WTC11 (cell line): ENCODE measurements at regions not wholly inside any gene's neighbourhood (a gene's known extent, or its start where the extent isn't known, plus 50 kb on each side); places are given as distances from the start of the nearest gene placed in this dataset.

Experiments
- ATAC-seq: fragments of 200-7000 bp; cut with Tn5 transposase; 2 replicates; pipeline ENCODE4 v1.10.0; 2021; ENCODE audit warnings: mild to moderate bottlenecking, moderate library complexity
- CTCF ChIA-PET: fragments of 300-600 bp; sonication (Branson Sonifier 250); formaldehyde crosslinking; loops from one replicate; lab custom pipeline; 2021; ENCODE audit warnings: antibody characterized with exemption; lab: Charles Lee
- POLR2A ChIA-PET: fragments of 350-600 bp; sonication (Branson Sonifier 250); formaldehyde crosslinking; loops from one replicate; lab custom pipeline; 2021; ENCODE audit warnings: antibody characterized with exemption; lab: Charles Lee
- DNase-seq: peaks from one replicate; pipeline ENCODE4 v3.0.0; 2021; ENCODE audit warnings: low spot score
- H3K27ac Mint-ChIP-seq: 2 replicates; pipeline ENCODE4 v1.8.0; 2021; ENCODE audit warnings: mixed read lengths
- H3K27me3 Mint-ChIP-seq: 2 replicates; pipeline ENCODE4 v1.8.0; 2021; ENCODE audit warnings: low read depth, mild to moderate bottlenecking, moderate library complexity, mixed read lengths
- H3K36me3 Mint-ChIP-seq: 2 replicates; pipeline ENCODE4 v1.8.0; 2021; ENCODE audit warnings: mixed read lengths
- H3K4me1 Mint-ChIP-seq: 2 replicates; pipeline ENCODE4 v1.8.0; 2022; ENCODE audit warnings: mixed read lengths
- H3K4me3 Mint-ChIP-seq: 2 replicates; pipeline ENCODE4 v1.8.0; 2021; ENCODE audit warnings: mild to moderate bottlenecking, moderate library complexity, mixed read lengths
- H3K9me3 Mint-ChIP-seq: 2 replicates; pipeline ENCODE4 v1.8.0; 2021; ENCODE audit warnings: mixed read lengths
- ARID4B ChIP-seq: sonication (generic); formaldehyde crosslinking; IDR thresholded peaks from 2 replicates; pipeline ENCODE4 v1.8.0; 2023; ENCODE audit warnings: missing genetic modification reagents, mild to moderate bottlenecking, borderline replicate concordance
- CBFB ChIP-seq: sonication (generic); formaldehyde crosslinking; IDR thresholded peaks from 2 replicates; pipeline ENCODE4 v1.8.1; 2022; ENCODE audit warnings: mild to moderate bottlenecking, low read depth, missing genetic modification reagents
- CDX4 ChIP-seq: fragments of 250-450 bp; sonication (Bioruptor Pico); IDR thresholded peaks from 2 replicates; pipeline ENCODE4 v1.9.0; 2021; ENCODE audit warnings: moderate library complexity, mild to moderate bottlenecking, inconsistent platforms, borderline replicate concordance
- ESRRA ChIP-seq: sonication (generic); formaldehyde crosslinking; IDR thresholded peaks from 2 replicates; pipeline ENCODE4 v1.8.1; 2022; ENCODE audit warnings: mild to moderate bottlenecking, missing genetic modification reagents, borderline replicate concordance
- FOXJ3 ChIP-seq: sonication (generic); formaldehyde crosslinking; IDR thresholded peaks from 2 replicates; pipeline ENCODE4 v1.9.0; 2021; ENCODE audit warnings: missing genetic modification reagents, mild to moderate bottlenecking, borderline replicate concordance
- HMGA2 ChIP-seq: fragments of 250-450 bp; sonication (Bioruptor Pico); IDR thresholded peaks from 2 replicates; pipeline ENCODE4 v1.4.0; 2021; ENCODE audit warnings: mild to moderate bottlenecking, moderate library complexity
- NFYB ChIP-seq: sonication (generic); formaldehyde crosslinking; conservative IDR thresholded peaks from 2 replicates; pipeline ENCODE4 v1.8.0; 2022; ENCODE audit warnings: low read depth, missing genetic modification reagents
- RELA ChIP-seq: sonication (generic); formaldehyde crosslinking; IDR thresholded peaks from 2 replicates; pipeline ENCODE4 v1.8.1; 2022; ENCODE audit warnings: missing genetic modification reagents, mild to moderate bottlenecking, borderline replicate concordance
- SOX15 ChIP-seq: fragments of 250-450 bp; sonication (Bioruptor Pico); IDR thresholded peaks from 2 replicates; pipeline ENCODE4 v1.9.0; 2021; ENCODE audit warnings: mild to moderate bottlenecking
- SP1 ChIP-seq: sonication (generic); formaldehyde crosslinking; conservative IDR thresholded peaks from 2 replicates; pipeline ENCODE4 v1.8.1; 2022; ENCODE audit warnings: missing genetic modification reagents
- ZNF396 ChIP-seq: fragments of 250-450 bp; sonication (Bioruptor Pico); IDR thresholded peaks from 2 replicates; pipeline ENCODE4 v1.8.0; 2021; ENCODE audit warnings: mild to moderate bottlenecking, moderate library complexity, borderline replicate concordance
- ZNF671 ChIP-seq: fragments of 250-450 bp; sonication (Bioruptor Pico); IDR thresholded peaks from 2 replicates; pipeline ENCODE4 v1.8.0; 2021; ENCODE audit warnings: mild to moderate bottlenecking
- TF ChIP-seq, protein P1 (sequence below): sonication (generic); formaldehyde crosslinking; IDR thresholded peaks from 2 replicates; pipeline ENCODE4 v1.8.1; 2023; ENCODE audit warnings: mild to moderate bottlenecking, missing genetic modification reagents, moderate library complexity
- TF ChIP-seq, protein P2 (sequence below): sonication (generic); formaldehyde crosslinking; IDR thresholded peaks from 2 replicates; pipeline ENCODE4 v1.8.1; 2023; ENCODE audit warnings: mild to moderate bottlenecking, missing genetic modification reagents
- TF ChIP-seq, protein P3 (sequence below): fragments of 200-600 bp; IDR thresholded peaks from 2 replicates; pipeline ENCODE4 v1.8.0; 2022; ENCODE audit warnings: antibody characterized with exemption

GRCh38 chr2:143955401-143956065 is 564.4 kb downstream of the ZEB2 start (continued):
- no peak for TF ChIP-seq ARID4B (CRISPR knock-in tag)

DNA sequence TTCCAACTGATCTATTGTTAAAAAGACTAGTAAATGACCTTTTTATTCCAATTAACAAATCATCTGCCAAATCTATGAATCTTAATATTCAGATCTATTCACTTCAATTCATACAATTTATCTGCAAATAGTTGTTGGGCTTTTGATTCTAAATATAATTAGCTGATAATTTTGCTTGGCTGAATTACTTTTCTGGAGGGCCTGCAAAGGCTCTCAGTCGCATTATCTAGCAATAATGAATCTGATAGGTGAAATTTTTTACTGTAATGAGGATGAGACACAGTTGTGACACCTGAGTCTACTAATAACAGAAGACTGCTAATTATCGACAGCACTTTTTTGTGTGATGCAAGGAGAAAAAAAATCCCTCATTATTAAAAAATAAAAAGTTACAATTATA is 565.1 kb downstream of the ZEB2 start:
- TF ChIP-seq ZNF671 (CRISPR knock-in tag) (no peak), SOX15 (CRISPR knock-in tag) (no peak), CDX4 (CRISPR knock-in tag) (no peak), FOXJ3 (CRISPR knock-in tag) (no peak), ZNF396 (CRISPR knock-in tag) (no peak), CBFB (CRISPR knock-in tag) (no peak), NFYB (CRISPR knock-in tag) (no peak), ESRRA (CRISPR knock-in tag) (no peak)
- TF ChIP-seq, protein P1, sequence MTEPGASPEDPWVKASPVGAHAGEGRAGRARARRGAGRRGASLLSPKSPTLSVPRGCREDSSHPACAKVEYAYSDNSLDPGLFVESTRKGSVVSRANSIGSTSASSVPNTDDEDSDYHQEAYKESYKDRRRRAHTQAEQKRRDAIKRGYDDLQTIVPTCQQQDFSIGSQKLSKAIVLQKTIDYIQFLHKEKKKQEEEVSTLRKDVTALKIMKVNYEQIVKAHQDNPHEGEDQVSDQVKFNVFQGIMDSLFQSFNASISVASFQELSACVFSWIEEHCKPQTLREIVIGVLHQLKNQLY (CRISPR knock-in tag): no peak
- TF ChIP-seq, all 79 proteins: peak for 0
- Mint-ChIP-seq H3K27me3 (no peaks in the 10 kb centered on the region), H3K4me3 (no peak overlapping the region)

DNA sequence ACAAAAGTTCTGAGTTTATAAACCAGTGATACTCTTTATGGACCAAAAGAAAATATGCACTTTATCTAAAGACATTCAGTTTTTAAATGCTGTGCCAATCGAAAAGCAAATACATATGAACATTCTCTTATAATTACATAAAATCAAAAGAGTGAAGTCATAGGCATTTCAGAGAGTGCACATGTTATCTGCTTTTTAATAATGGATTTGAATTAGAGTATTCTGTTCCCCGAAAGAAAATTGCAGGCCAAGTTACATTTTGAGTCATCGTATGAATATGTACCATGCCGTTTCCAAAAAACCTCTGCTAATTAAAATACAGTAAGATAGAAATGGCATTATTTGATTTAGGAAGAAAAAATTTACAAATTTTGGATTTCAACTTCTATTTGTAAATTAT is 565.7 kb downstream of the ZEB2 start:
- ATAC-seq: no peak
- no peaks in the 10 kb centered on the region for H3K36me3 Mint-ChIP-seq
- POLR2A ChIA-PET: no interaction called here
- no peaks in the 10 kb centered on the region for H3K9me3 Mint-ChIP-seq
- H3K4me1 Mint-ChIP-seq: peaks cover 15% of the 10 kb centered on the region
- TF ChIP-seq SP1 (CRISPR knock-in tag) (no peak), HMGA2 (no peak), RELA (CRISPR knock-in tag) (no peak), ARID4B (CRISPR knock-in tag) (no peak)
- TF ChIP-seq, protein P2, sequence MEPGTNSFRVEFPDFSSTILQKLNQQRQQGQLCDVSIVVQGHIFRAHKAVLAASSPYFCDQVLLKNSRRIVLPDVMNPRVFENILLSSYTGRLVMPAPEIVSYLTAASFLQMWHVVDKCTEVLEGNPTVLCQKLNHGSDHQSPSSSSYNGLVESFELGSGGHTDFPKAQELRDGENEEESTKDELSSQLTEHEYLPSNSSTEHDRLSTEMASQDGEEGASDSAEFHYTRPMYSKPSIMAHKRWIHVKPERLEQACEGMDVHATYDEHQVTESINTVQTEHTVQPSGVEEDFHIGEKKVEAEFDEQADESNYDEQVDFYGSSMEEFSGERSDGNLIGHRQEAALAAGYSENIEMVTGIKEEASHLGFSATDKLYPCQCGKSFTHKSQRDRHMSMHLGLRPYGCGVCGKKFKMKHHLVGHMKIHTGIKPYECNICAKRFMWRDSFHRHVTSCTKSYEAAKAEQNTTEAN (CRISPR knock-in tag): no peak
- TF ChIP-seq, protein P3, sequence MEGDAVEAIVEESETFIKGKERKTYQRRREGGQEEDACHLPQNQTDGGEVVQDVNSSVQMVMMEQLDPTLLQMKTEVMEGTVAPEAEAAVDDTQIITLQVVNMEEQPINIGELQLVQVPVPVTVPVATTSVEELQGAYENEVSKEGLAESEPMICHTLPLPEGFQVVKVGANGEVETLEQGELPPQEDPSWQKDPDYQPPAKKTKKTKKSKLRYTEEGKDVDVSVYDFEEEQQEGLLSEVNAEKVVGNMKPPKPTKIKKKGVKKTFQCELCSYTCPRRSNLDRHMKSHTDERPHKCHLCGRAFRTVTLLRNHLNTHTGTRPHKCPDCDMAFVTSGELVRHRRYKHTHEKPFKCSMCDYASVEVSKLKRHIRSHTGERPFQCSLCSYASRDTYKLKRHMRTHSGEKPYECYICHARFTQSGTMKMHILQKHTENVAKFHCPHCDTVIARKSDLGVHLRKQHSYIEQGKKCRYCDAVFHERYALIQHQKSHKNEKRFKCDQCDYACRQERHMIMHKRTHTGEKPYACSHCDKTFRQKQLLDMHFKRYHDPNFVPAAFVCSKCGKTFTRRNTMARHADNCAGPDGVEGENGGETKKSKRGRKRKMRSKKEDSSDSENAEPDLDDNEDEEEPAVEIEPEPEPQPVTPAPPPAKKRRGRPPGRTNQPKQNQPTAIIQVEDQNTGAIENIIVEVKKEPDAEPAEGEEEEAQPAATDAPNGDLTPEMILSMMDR: no peak
- CTCF ChIA-PET: no interaction called here
- DNase-seq: no peak
- H3K4me3 Mint-ChIP-seq: no peak overlapping the region
- H3K27ac Mint-ChIP-seq: no peak overlapping the region
- no peaks in the 10 kb centered on the region for H3K27me3 Mint-ChIP-seq

More for the DNA sequence above, 565.1 kb downstream of the ZEB2 start:
- DNase-seq: no peak
- no peak for ATAC-seq
- no peaks in the 10 kb centered on the region for H3K9me3 Mint-ChIP-seq
- H3K36me3 Mint-ChIP-seq: no peaks in the 10 kb centered on the region
- ChIA-PET POLR2A (no interaction called here), CTCF (no interaction called here)
- peaks cover 15% of the 10 kb centered on the region for H3K4me1 Mint-ChIP-seq
- no peak overlapping the region for H3K27ac Mint-ChIP-seq
